GM13977 (cell line): ENCODE measurements at regions not wholly inside any gene's neighbourhood (a gene's known extent, or its start where the extent isn't known, plus 50 kb on each side); places are given as distances from the start of the nearest gene placed in this dataset.

Source experiments
- DNase-seq: peaks from one replicate; pipeline ENCODE4 v3.0.0; 2012; ENCODE audit warnings: low spot score
- CTCF ChIP-seq: IDR thresholded peaks from 2 replicates; pipeline ENCODE4 v1.5.1; 2012; ENCODE audit warnings: mild to moderate bottlenecking, control low read depth; ENCODE audit not compliant: insufficient read depth; ENCODE audit errors: extremely low read depth, missing control alignments
- in situ Hi-C: fragments of 300-500 bp; cut with MboI; formaldehyde crosslinking; loops from one replicate; pipeline ENCODE4 v1.12.0; 2022; ENCODE audit warnings: low sequenced_read_pairs, low pct_unique_long_range_greater_than_20kb, mixed read lengths, inconsistent platforms; ENCODE audit not compliant: unreplicated experiment

GRCh38 chr9:135344915-135345500 is 134.6 kb upstream of the PPP1R26 start:
- in situ Hi-C loops: no loop called here
- no peak for DNase-seq
- TF ChIP-seq CTCF: no peak

GRCh38 chr9:135345775-135346433 is 133.7 kb upstream of the PPP1R26 start:
- TF ChIP-seq CTCF: no peak
- in situ Hi-C loops: no loop called here
- DNase-seq: no peak

- no peak for DNase-seq
- no peak for TF ChIP-seq CTCF
- in situ Hi-C loops: no loop called here
Observed at GRCh38 chr9:135346438-135347050, 133.0 kb upstream of the PPP1R26 start.

- no peak for DNase-seq
- no peak for TF ChIP-seq CTCF
- in situ Hi-C loops: no loop called here
Observed at GRCh38 chr9:135347461-135347860, 132.1 kb upstream of the PPP1R26 start.

GRCh38 chr9:135348076-135348787 is 131.3 kb upstream of the PPP1R26 start:
- no peak for DNase-seq
- in situ Hi-C loops: no loop called here
- no peak for TF ChIP-seq CTCF

GRCh38 chr9:135348788-135349150 is 130.8 kb upstream of the PPP1R26 start:
- DNase-seq: no peak
- in situ Hi-C loops: no loop called here
- TF ChIP-seq CTCF: no peak
